Hippocampal formation (tissue), 2 donors: ENCODE measurements at regions not wholly inside any gene's neighbourhood (a gene's known extent, or its start where the extent isn't known, plus 50 kb on each side); places are given as distances from the start of the nearest gene placed in this dataset.

ENCODE experiments used
- DNase-seq, 2 donors: peaks; one replicate each; lab custom pipeline; 2025; lab: John Stamatoyannopoulos, UW

- no peak for DNase-seq
These were observed 534.9 kb upstream of the KLF12 start for GRCh38 chr13:74669149-74669548.

GRCh38 chr13:74667656-74668203, 533.5 kb upstream of the KLF12 start:
- no peak for DNase-seq

GRCh38 chr13:74662905-74663304, 528.7 kb upstream of the KLF12 start:
- DNase-seq = no peak

GRCh38 chr13:74661851-74662250, 527.6 kb upstream of the KLF12 start:
- DNase-seq = no peak

GRCh38 chr13:74657765-74658164, 523.6 kb upstream of the KLF12 start:
- no peak for DNase-seq

- no peak for DNase-seq
These were observed 516.9 kb upstream of the KLF12 start for GRCh38 chr13:74651121-74651520.

GRCh38 chr13:74647991-74648390, 513.8 kb upstream of the KLF12 start:
- no peak for DNase-seq

GRCh38 chr13:74647211-74647610, 513.0 kb upstream of the KLF12 start:
- DNase-seq = no peak

- DNase-seq = no peak
These were observed 511.9 kb upstream of the KLF12 start for GRCh38 chr13:74646091-74646490.

GRCh38 chr13:74645586-74645985, 511.4 kb upstream of the KLF12 start:
- no peak for DNase-seq

GRCh38 chr13:74644229-74644628, 510.0 kb upstream of the KLF12 start:
- no peak for DNase-seq

GRCh38 chr13:74641586-74641985, 507.4 kb upstream of the KLF12 start:
- DNase-seq = no peak

- DNase-seq = no peak
These were observed 499.5 kb upstream of the KLF12 start for GRCh38 chr13:74633734-74634133.

- DNase-seq = no peak
These were observed 495.8 kb upstream of the KLF12 start for GRCh38 chr13:74629985-74630384.

GRCh38 chr13:74625541-74625940, 491.3 kb upstream of the KLF12 start:
- DNase-seq = no peak

- DNase-seq = no peak
These were observed 489.6 kb upstream of the KLF12 start for GRCh38 chr13:74623761-74624160.

- no peak for DNase-seq
These were observed 488.1 kb upstream of the KLF12 start for GRCh38 chr13:74622284-74622683.

- no peak for DNase-seq
These were observed 486.5 kb upstream of the KLF12 start for GRCh38 chr13:74620711-74621110.

- no peak for DNase-seq
These were observed 486.1 kb upstream of the KLF12 start for GRCh38 chr13:74620308-74620707.

GRCh38 chr13:74597526-74597925, 463.3 kb upstream of the KLF12 start:
- no peak for DNase-seq

- no peak for DNase-seq
These were observed 462.5 kb upstream of the KLF12 start for GRCh38 chr13:74596691-74597090.

- DNase-seq = no peak
These were observed 459.5 kb upstream of the KLF12 start for GRCh38 chr13:74593688-74594087.

- no peak for DNase-seq
These were observed 452.6 kb upstream of the KLF12 start for GRCh38 chr13:74586847-74587246.

GRCh38 chr13:74576420-74576819, 442.2 kb upstream of the KLF12 start:
- DNase-seq = no peak

GRCh38 chr13:74575729-74576125, 441.5 kb upstream of the KLF12 start:
- peak; percentile 41 to 50 for DNase-seq
